Loucy (cell line): ENCODE measurements at regions not wholly inside any gene's neighbourhood (a gene's known extent, or its start where the extent isn't known, plus 50 kb on each side); places are given as distances from the start of the nearest gene placed in this dataset.

Experiments used
- H2AFZ ChIP-seq: fragments of 200-600 bp; sonication (generic); 2 replicates; pipeline ENCODE4 v1.6.0; 2016; ENCODE audit warnings: antibody characterized with exemption, mild to moderate bottlenecking, low read length, moderate library complexity
- H3F3A ChIP-seq: fragments of 200-600 bp; 2 replicates; pipeline ENCODE4 v1.6.0; 2016; ENCODE audit warnings: antibody characterized with exemption, low read depth, mild to moderate bottlenecking
- H3K27me3 ChIP-seq: fragments of 200-600 bp; sonication (generic); 2 replicates; pipeline ENCODE4 v1.6.1; 2014; ENCODE audit warnings: low read length, mild to moderate bottlenecking; ENCODE audit not compliant: insufficient read depth, poor library complexity, severe bottlenecking
- H3K36me3 ChIP-seq: fragments of 200-600 bp; sonication (generic); 2 replicates; pipeline ENCODE4 v1.6.1; 2016; ENCODE audit warnings: low read length; ENCODE audit not compliant: insufficient read depth
- H3K4me1 ChIP-seq: fragments of 200-600 bp; sonication (generic); 2 replicates; pipeline ENCODE4 v1.5.1; 2014; ENCODE audit warnings: low read length, mild to moderate bottlenecking; ENCODE audit not compliant: insufficient read depth, poor library complexity, severe bottlenecking
- H3K4me2 ChIP-seq: fragments of 200-600 bp; sonication (generic); 2 replicates; pipeline ENCODE4 v1.6.0; 2014; ENCODE audit warnings: antibody characterized with exemption, low read length, low read depth, mild to moderate bottlenecking; ENCODE audit not compliant: poor library complexity, severe bottlenecking
- H3K4me3 ChIP-seq: fragments of 200-600 bp; sonication (generic); 2 replicates; pipeline ENCODE4 v1.5.1; 2014; ENCODE audit warnings: low read length, mild to moderate bottlenecking, mixed read lengths; ENCODE audit not compliant: poor library complexity, severe bottlenecking
- H3K79me2 ChIP-seq: fragments of 200-600 bp; sonication (generic); 2 replicates; pipeline ENCODE4 v1.6.1; 2014; ENCODE audit warnings: low read length; ENCODE audit not compliant: insufficient read depth
- H3K9ac ChIP-seq: fragments of 200-600 bp; sonication (generic); 2 replicates; pipeline ENCODE4 v1.6.0; 2014; ENCODE audit warnings: mild to moderate bottlenecking, low read depth, low read length, moderate library complexity; ENCODE audit not compliant: poor library complexity, severe bottlenecking
- H3K9me2 ChIP-seq: fragments of 200-600 bp; sonication (generic); replicated peaks from 2 replicates; pipeline ENCODE4 v1.6.1; 2016; ENCODE audit warnings: low read depth, low read length, mixed read lengths
- H3K9me3 ChIP-seq: fragments of 200-600 bp; sonication (generic); 2 replicates; pipeline ENCODE4 v1.6.1; 2014; ENCODE audit warnings: mild to moderate bottlenecking, antibody characterized with exemption, low read length, low read depth; ENCODE audit not compliant: insufficient read depth
- H4K20me1 ChIP-seq: fragments of 200-600 bp; sonication (generic); 2 replicates; pipeline ENCODE4 v1.6.0; 2014; ENCODE audit warnings: antibody characterized with exemption, low read length, mild to moderate bottlenecking; ENCODE audit not compliant: insufficient read depth, poor library complexity, severe bottlenecking
- CTCF ChIP-seq: fragments of 200-600 bp; sonication (generic); conservative IDR thresholded peaks from 2 replicates; pipeline ENCODE4 v1.5.1; 2014; ENCODE audit warnings: mild to moderate bottlenecking, antibody characterized with exemption, low read length
- EZH2phosphoT487 ChIP-seq: fragments of 200-600 bp; IDR thresholded peaks from 2 replicates; pipeline ENCODE4 v1.6.1; 2018; ENCODE audit warnings: antibody characterized with exemption, mild to moderate bottlenecking, moderate library complexity, borderline replicate concordance

- Histone ChIP-seq H3K79me2 (no peaks in the 10 kb centered on the region), H4K20me1 (no peaks in the 10 kb centered on the region), H3K9ac (no peak overlapping the region), H3K4me3 (no peak overlapping the region), H3K9me3 (no peaks in the 10 kb centered on the region), H3K4me2 (no peak overlapping the region), H3K9me2 (no peaks in the 10 kb centered on the region), H3K36me3 (no peaks in the 10 kb centered on the region), H2AFZ (no peak overlapping the region), H3F3A (no peaks in the 10 kb centered on the region), H3K27me3 (no peaks in the 10 kb centered on the region), H3K4me1 (peaks cover 7% of the 10 kb centered on the region)
- TF ChIP-seq CTCF = no peak
- no peak for TF ChIP-seq EZH2phosphoT487
Measured at GRCh38 chr6:12422848-12423247, 132.7 kb downstream of the EDN1 start.

GRCh38 chr6:12423832-12424231, 133.7 kb downstream of the EDN1 start:
- no peaks in the 10 kb centered on the region for H3F3A ChIP-seq
- TF ChIP-seq CTCF (no peak), EZH2phosphoT487 (no peak)
- no peak overlapping the region for H3K9ac ChIP-seq
- no peaks in the 10 kb centered on the region for H3K9me2 ChIP-seq
- H3K9me3 ChIP-seq = no peaks in the 10 kb centered on the region
- no peaks in the 10 kb centered on the region for H3K27me3 ChIP-seq
- no peaks in the 10 kb centered on the region for H3K79me2 ChIP-seq
- H4K20me1 ChIP-seq = no peaks in the 10 kb centered on the region
- H3K4me3 ChIP-seq = no peak overlapping the region
- no peaks in the 10 kb centered on the region for H3K36me3 ChIP-seq
- peaks cover 7% of the 10 kb centered on the region for H3K4me1 ChIP-seq
- H2AFZ ChIP-seq = no peak overlapping the region
- no peak overlapping the region for H3K4me2 ChIP-seq

- H3F3A ChIP-seq = no peaks in the 10 kb centered on the region
- H3K27me3 ChIP-seq = no peaks in the 10 kb centered on the region
- no peak overlapping the region for H2AFZ ChIP-seq
- no peak overlapping the region for H3K4me3 ChIP-seq
- no peak overlapping the region for H3K4me2 ChIP-seq
- H3K79me2 ChIP-seq = no peaks in the 10 kb centered on the region
- TF ChIP-seq EZH2phosphoT487 = no peak
- TF ChIP-seq CTCF = no peak
- H3K9me3 ChIP-seq = no peaks in the 10 kb centered on the region
- H3K9ac ChIP-seq = no peak overlapping the region
- no peaks in the 10 kb centered on the region for H3K9me2 ChIP-seq
- no peaks in the 10 kb centered on the region for H4K20me1 ChIP-seq
- peaks cover 7% of the 10 kb centered on the region for H3K4me1 ChIP-seq
- no peaks in the 10 kb centered on the region for H3K36me3 ChIP-seq
Measured at GRCh38 chr6:12426121-12426520, 136.0 kb downstream of the EDN1 start.
